ENCODE measurements at regions not wholly inside any gene's neighbourhood (a gene's known extent, or its start where the extent isn't known, plus 50 kb on each side); places are given as distances from the start of the nearest gene placed in this dataset.

- FAIRE-seq = no peak
- dilution Hi-C loops (cut with MboI; ENCODE audit: extremely low pct_ligation_motif_present, low sequenced_read_pairs) = no loop called here
- no peak overlapping the region for H3K27ac ChIP-seq (ENCODE audit: control insufficient read depth, insufficient read depth, low read length)
Measured at GRCh38 chr5:67407979-67408378, 211.4 kb upstream of the CD180 start.

GRCh38 chr5:67405755-67406154 is 209.2 kb upstream of the CD180 start:
- FAIRE-seq (no peak), DNase-seq (ENCODE audit: low read depth, low spot score) (no peak)
- Histone ChIP-seq H2AFZ (ENCODE audit: control insufficient read depth, low read length) (no peak overlapping the region), H3K36me3 (ENCODE audit: control insufficient read depth in 2 of 2, extremely low read depth in 1 of 2, insufficient read depth in 2 of 2, low read length in 2 of 2) (no peaks in the 10 kb centered on the region), H3K4me2 (ENCODE audit: control insufficient read depth, extremely low read depth, insufficient read depth, low read depth, low read length) (no peak overlapping the region), H3K27me3 (ENCODE audit: control insufficient read depth, extremely low read depth, insufficient read depth, low read length) (no peaks in the 10 kb centered on the region), H3K79me2 (ENCODE audit: control insufficient read depth, insufficient read depth, low read length) (no peaks in the 10 kb centered on the region), H3K4me3 (ENCODE audit: control insufficient read depth in 2 of 3, extremely low read depth in 1 of 3, insufficient read depth in 2 of 3, low read depth in 1 of 3, low read length in 3 of 3) (no peak overlapping the region), H3K4me1 (ENCODE audit: control insufficient read depth, extremely low read depth, insufficient read depth, low read length) (peaks cover 7% of the 10 kb centered on the region), H4K20me1 (ENCODE audit: control insufficient read depth, extremely low read depth, insufficient read depth, low read length) (no peaks in the 10 kb centered on the region), H3K27ac (ENCODE audit: control insufficient read depth, insufficient read depth, low read length) (no peak overlapping the region), H3K9ac (ENCODE audit: control insufficient read depth, extremely low read depth, insufficient read depth, low read length) (no peak overlapping the region), H3K9me1 (ENCODE audit: control insufficient read depth, extremely low read depth, insufficient read depth, low read length) (no peaks in the 10 kb centered on the region), H3K9me3 (ENCODE audit: control insufficient read depth, low read depth, low read length) (no peaks in the 10 kb centered on the region)
- dilution Hi-C loops (cut with MboI; ENCODE audit: extremely low pct_ligation_motif_present, low sequenced_read_pairs) = no loop called here
- TF ChIP-seq CTCF (optimal IDR thresholded peaks at IDR 0.05 in 1 of 3, IDR thresholded peaks at IDR 0.05 in 1 of 3, conservative IDR thresholded peaks at IDR 0.05 in 1 of 3; ENCODE audit: extremely low read depth in 1 of 3, insufficient read depth in 2 of 3, low read length in 3 of 3) = no peak
- no peak for TF ChIP-seq EZH2 (IDR thresholded peaks at IDR 0.05; ENCODE audit: low read length)

More at GRCh38 chr5:67407979-67408378, 211.4 kb upstream of the CD180 start:
- Histone ChIP-seq H4K20me1 (ENCODE audit: control insufficient read depth, extremely low read depth, insufficient read depth, low read length) (no peaks in the 10 kb centered on the region), H2AFZ (ENCODE audit: control insufficient read depth, low read length) (no peak overlapping the region), H3K27me3 (ENCODE audit: control insufficient read depth, extremely low read depth, insufficient read depth, low read length) (no peaks in the 10 kb centered on the region), H3K4me3 (ENCODE audit: control insufficient read depth in 2 of 3, extremely low read depth in 1 of 3, insufficient read depth in 2 of 3, low read depth in 1 of 3, low read length in 3 of 3) (no peak overlapping the region), H3K79me2 (ENCODE audit: control insufficient read depth, insufficient read depth, low read length) (no peaks in the 10 kb centered on the region), H3K9me1 (ENCODE audit: control insufficient read depth, extremely low read depth, insufficient read depth, low read length) (no peaks in the 10 kb centered on the region), H3K36me3 (ENCODE audit: control insufficient read depth in 2 of 2, extremely low read depth in 1 of 2, insufficient read depth in 2 of 2, low read length in 2 of 2) (no peaks in the 10 kb centered on the region), H3K4me2 (ENCODE audit: control insufficient read depth, extremely low read depth, insufficient read depth, low read depth, low read length) (no peak overlapping the region), H3K9ac (ENCODE audit: control insufficient read depth, extremely low read depth, insufficient read depth, low read length) (no peak overlapping the region), H3K4me1 (ENCODE audit: control insufficient read depth, extremely low read depth, insufficient read depth, low read length) (peaks cover 7% of the 10 kb centered on the region), H3K9me3 (ENCODE audit: control insufficient read depth, low read depth, low read length) (no peaks in the 10 kb centered on the region)
- TF ChIP-seq CTCF (optimal IDR thresholded peaks at IDR 0.05 in 1 of 3, IDR thresholded peaks at IDR 0.05 in 1 of 3, conservative IDR thresholded peaks at IDR 0.05 in 1 of 3; ENCODE audit: extremely low read depth in 1 of 3, insufficient read depth in 2 of 3, low read length in 3 of 3) (no peak), EZH2 (IDR thresholded peaks at IDR 0.05; ENCODE audit: low read length) (no peak)
- no peak for DNase-seq (ENCODE audit: low read depth, low spot score)
